ENCODE measurements at regions not wholly inside any gene's neighbourhood (a gene's known extent, or its start where the extent isn't known, plus 50 kb on each side); places are given as distances from the start of the nearest gene placed in this dataset.

GRCh38 chr16:51049276-51049675 lies 101.8 kb downstream of the SALL1 start:
- WGBS, 3 donors: 77 to 81% (median 78%) methylated on average over 6 of the region's 6 CpGs
- Histone ChIP-seq H3K9me3 (no peaks in the 10 kb centered on the region), H3K27ac (no peak overlapping the region), H3K36me3 (ENCODE audit: insufficient read depth in 1 of 2, low read depth in 1 of 2) (no peaks in the 10 kb centered on the region), H3K4me1 (no peaks in the 10 kb centered on the region), H3K27me3 (ENCODE audit: insufficient read depth in 3 of 3, low read length in 2 of 3) (no peaks in the 10 kb centered on the region), H3K4me3 (no peak overlapping the region)
- TF ChIP-seq CTCF (IDR thresholded peaks at IDR 0.05): no peak
- DNase-seq (no peak), ATAC-seq (no peak)
- intact Hi-C loops (cut with DNase I): no loop called here

GRCh38 chr16:51048544-51048943 lies 102.5 kb downstream of the SALL1 start:
- intact Hi-C loops (cut with DNase I): no loop called here
- H3K27ac ChIP-seq: no peak overlapping the region
- ATAC-seq (no peak), DNase-seq (no peak)
- no peak for TF ChIP-seq CTCF (IDR thresholded peaks at IDR 0.05)
- no peaks in the 10 kb centered on the region for H3K36me3 ChIP-seq (ENCODE audit: insufficient read depth in 1 of 2, low read depth in 1 of 2)
- H3K4me3 ChIP-seq: no peak overlapping the region
- H3K4me1 ChIP-seq: no peaks in the 10 kb centered on the region
- H3K27me3 ChIP-seq (ENCODE audit: insufficient read depth in 3 of 3, low read length in 2 of 3): no peaks in the 10 kb centered on the region
- 42 to 79% (median 53%) methylated on average over 3 of the region's 3 CpGs for WGBS, 3 donors
- H3K9me3 ChIP-seq: no peaks in the 10 kb centered on the region

- intact Hi-C loops (cut with DNase I): no loop called here
- no peak overlapping the region for H3K27ac ChIP-seq
- H3K4me1 ChIP-seq: no peaks in the 10 kb centered on the region
- no peaks in the 10 kb centered on the region for H3K36me3 ChIP-seq (ENCODE audit: insufficient read depth in 1 of 2, low read depth in 1 of 2)
- H3K4me3 ChIP-seq: no peak overlapping the region
- no peaks in the 10 kb centered on the region for H3K27me3 ChIP-seq (ENCODE audit: insufficient read depth in 3 of 3, low read length in 2 of 3)
- TF ChIP-seq CTCF (IDR thresholded peaks at IDR 0.05): no peak
- WGBS, 3 donors: 64 to 68% (median 68%) methylated on average over 5 of the region's 5 CpGs
- H3K9me3 ChIP-seq: no peaks in the 10 kb centered on the region
- DNase-seq (no peak), ATAC-seq (no peak)
These were observed 105.3 kb downstream of the SALL1 start for GRCh38 chr16:51045794-51046193.

- TF ChIP-seq CTCF (IDR thresholded peaks at IDR 0.05): no peak
These were observed 105.9 kb downstream of the SALL1 start for GRCh38 chr16:51045186-51045585.

GRCh38 chr16:51041546-51041945 lies 109.5 kb downstream of the SALL1 start:
- WGBS, 3 donors: 40 to 53% (median 53%) methylated on average over 6 of the region's 6 CpGs
- DNase-seq (no peak), ATAC-seq (no peak)
- Histone ChIP-seq H3K27ac (no peak overlapping the region), H3K27me3 (ENCODE audit: insufficient read depth in 3 of 3, low read length in 2 of 3) (no peaks in the 10 kb centered on the region), H3K4me1 (no peaks in the 10 kb centered on the region), H3K9me3 (no peaks in the 10 kb centered on the region), H3K36me3 (ENCODE audit: insufficient read depth in 1 of 2, low read depth in 1 of 2) (no peaks in the 10 kb centered on the region), H3K4me3 (no peak overlapping the region)
- intact Hi-C loops (cut with DNase I): no loop called here
- no peak for TF ChIP-seq CTCF (IDR thresholded peaks at IDR 0.05)

More at GRCh38 chr16:51045186-51045585, 105.9 kb downstream of the SALL1 start:
- Histone ChIP-seq H3K4me1 (no peaks in the 10 kb centered on the region), H3K27ac (no peak overlapping the region), H3K4me3 (no peak overlapping the region), H3K9me3 (no peaks in the 10 kb centered on the region), H3K27me3 (ENCODE audit: insufficient read depth in 3 of 3, low read length in 2 of 3) (no peaks in the 10 kb centered on the region), H3K36me3 (ENCODE audit: insufficient read depth in 1 of 2, low read depth in 1 of 2) (no peaks in the 10 kb centered on the region)
- intact Hi-C loops (cut with DNase I): no loop called here
- WGBS, 3 donors: 73 to 81% (median 76%) methylated on average over 3 of the region's 3 CpGs
- DNase-seq (no peak), ATAC-seq (no peak)
